ENCODE measurements at regions not wholly inside any gene's neighbourhood (a gene's known extent, or its start where the extent isn't known, plus 50 kb on each side); places are given as distances from the start of the nearest gene placed in this dataset.

DNA sequence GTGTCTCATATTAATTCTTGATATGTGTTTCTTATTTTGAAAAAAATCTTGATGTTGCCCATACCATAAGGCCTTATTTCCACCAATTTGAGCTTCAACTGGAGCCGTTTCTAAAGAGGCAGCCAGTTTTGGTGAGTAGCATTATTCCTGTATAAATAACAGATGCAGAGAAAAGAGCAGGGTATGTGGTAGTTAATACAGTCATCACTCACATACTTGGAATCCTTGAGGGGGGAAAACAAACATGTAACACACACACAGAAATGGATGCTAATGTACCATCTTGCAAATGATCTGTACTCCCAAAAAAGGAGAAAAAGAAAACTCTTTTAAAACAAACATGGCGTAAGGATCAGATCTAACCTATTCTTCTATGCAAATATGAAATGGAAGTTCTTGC, 389.7 kb downstream of the GPM6A start:
- TF ChIP-seq ELF4 (IDR thresholded peaks at IDR 0.05), result no peak
- TF ChIP-seq FOXK2 (IDR thresholded peaks at IDR 0.05), result no peak
- no peak for TF ChIP-seq NFRKB (IDR thresholded peaks at IDR 0.05)
- TF ChIP-seq SUZ12 (IDR thresholded peaks at IDR 0.05), result no peak
- TF ChIP-seq SP1 (IDR thresholded peaks at IDR 0.05), result no peak
- TF ChIP-seq TARDBP (IDR thresholded peaks at IDR 0.05), result no peak
- TF ChIP-seq BHLHE40 (IDR thresholded peaks at IDR 0.05; ENCODE audit: borderline replicate concordance), result no peak
- TF ChIP-seq FOXA1 (IDR thresholded peaks at IDR 0.05), result no peak
- no peak for TF ChIP-seq L3MBTL2 (conservative IDR thresholded peaks at IDR 0.05)
- no peak for TF ChIP-seq HDGF (IDR thresholded peaks at IDR 0.05; ENCODE audit: borderline replicate concordance)
